SK-MEL-5 (cell line): ENCODE measurements at regions not wholly inside any gene's neighbourhood (a gene's known extent, or its start where the extent isn't known, plus 50 kb on each side); places are given as distances from the start of the nearest gene placed in this dataset.
"Not testable (repeated sequence)": the region's sequence is repeated elsewhere in the genome, so short reads cannot be mapped to it uniquely, and the experiment has no call there.

Experiments
- DNase-seq: peaks from one replicate; pipeline ENCODE4 v3.0.0-alpha.2; 2016; ENCODE audit warnings: low read depth, low spot score
- in situ Hi-C: cut with HindIII; loops from 2 replicates; pipeline ENCODE4 v1.10.0; 2016; ENCODE audit warnings: low sequenced_read_pairs, high pct_unique_total_duplicates, low pct_unique_long_range_greater_than_20kb

GRCh38 chr18:42289526-42289925, 334.5 kb downstream of the PIK3C3 start:
- in situ Hi-C loops, result no loop called here
- DNase-seq, result no peak

DNA sequence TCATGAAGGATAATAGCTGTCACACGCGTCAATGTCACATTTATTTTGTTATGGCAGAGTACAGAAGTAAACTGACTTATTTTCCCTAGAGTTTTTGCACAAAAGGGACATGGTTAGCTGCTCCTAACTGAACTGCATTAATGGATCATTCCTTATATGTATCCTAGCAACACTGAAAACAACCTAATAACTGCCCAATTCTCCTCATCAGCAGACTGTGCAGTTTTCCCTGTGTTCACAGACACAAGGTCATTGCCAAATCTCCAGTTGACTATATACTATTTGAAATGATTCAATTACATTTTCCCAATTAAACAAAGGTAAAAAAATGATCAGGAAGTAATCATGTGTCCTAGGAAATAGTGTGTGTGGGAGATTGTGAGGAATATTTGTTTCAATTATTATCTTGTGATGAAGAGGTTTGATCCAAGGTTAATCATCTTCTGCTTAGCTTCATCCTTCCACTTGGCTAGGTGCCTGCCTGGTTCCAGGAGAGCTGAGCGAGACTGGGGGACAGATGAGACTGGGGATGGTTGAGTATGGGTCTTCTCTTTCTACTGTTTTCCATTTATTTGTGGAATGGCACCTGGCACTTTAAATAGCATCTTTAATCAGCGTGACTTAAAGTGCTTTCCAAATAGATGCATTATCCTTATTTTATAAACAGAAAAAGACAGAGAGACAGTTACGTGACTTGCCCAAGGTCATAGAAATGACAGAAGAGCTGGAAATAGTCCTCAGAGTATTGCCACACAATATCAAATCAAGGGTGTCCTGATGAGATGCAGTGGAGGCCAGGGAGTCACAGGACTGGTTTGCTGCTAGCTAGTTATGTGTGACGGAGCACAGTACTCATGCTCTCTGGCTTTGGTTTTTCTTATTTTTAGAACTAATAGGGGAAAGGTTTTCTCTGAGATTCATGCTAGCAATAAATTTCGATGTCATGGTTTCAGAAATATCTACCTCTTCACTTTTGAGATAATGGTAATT, 335.6 kb downstream of the PIK3C3 start:
- in situ Hi-C loops, result no loop called here
- no peak for DNase-seq

DNA sequence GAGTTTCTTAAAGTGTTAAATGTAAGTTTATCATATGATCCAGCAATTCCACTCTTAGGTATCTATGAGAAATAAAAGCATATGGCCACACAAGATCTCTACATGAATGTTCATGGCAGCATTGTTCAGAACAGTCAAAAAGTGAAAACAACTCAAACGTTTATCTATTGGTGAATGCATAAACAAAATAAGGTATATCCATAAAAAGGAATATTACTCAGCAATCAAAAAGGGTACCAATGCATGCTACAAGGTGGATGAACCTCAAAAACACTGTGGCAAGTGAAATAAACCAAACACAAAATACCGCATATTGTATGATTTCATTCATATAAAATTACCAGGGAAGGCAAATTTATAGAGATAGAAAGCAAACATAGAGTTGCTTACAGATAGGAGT, 337.6 kb downstream of the PIK3C3 start:
- no peak for DNase-seq
- in situ Hi-C loops, result no loop called here

GRCh38 chr18:42296192-42296591, 341.2 kb downstream of the PIK3C3 start:
- in situ Hi-C loops, result no loop called here
- no peak for DNase-seq

GRCh38 chr18:42296723-42297122, 341.7 kb downstream of the PIK3C3 start:
- DNase-seq, result no peak
- in situ Hi-C loops, result no loop called here

DNA sequence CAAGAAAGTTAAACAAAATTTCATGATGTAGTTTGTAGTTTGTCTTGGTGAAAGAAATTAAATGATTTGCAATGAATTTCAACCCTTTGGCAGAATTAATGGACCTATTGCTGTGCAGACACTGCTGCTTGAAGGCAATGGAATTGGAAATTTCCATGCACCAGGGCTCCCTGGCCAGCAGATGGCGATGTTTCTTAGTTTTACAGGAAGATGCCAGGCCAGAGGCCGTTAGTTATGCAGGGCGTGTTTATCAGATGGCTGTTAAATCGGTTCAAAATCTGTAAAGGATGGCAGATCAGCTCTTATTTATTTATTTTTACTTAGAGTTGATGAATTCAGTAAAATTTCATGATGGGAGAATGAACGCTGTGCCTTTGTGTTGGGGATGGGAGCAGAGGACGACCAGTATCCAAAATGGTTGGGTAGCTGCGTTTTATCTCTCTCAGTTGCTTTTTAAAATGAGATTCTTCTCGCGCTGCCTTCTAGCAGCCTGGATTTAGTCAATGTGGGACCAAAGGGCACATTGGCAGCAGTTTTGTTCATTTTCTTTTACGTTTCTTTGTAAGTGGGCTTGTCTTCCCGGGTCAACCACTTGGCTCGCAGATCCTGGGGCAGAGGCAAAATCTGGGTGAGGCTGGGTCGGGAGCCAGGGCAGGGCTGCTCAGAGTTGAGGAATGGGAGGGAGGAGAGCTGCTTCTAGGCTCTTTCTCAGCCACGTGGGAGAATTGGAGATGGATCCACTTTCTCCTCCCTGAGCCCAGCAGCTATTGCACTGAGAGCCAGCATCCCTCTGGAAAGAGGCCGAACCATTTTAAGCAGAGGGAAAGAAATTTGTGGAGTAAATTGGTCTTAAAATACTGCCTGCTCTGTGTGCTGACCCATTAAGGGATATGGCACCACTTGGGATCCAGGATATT, 344.0 kb downstream of the PIK3C3 start:
- DNase-seq, result peak; percentile 73
- in situ Hi-C loops, result no loop called here

DNA sequence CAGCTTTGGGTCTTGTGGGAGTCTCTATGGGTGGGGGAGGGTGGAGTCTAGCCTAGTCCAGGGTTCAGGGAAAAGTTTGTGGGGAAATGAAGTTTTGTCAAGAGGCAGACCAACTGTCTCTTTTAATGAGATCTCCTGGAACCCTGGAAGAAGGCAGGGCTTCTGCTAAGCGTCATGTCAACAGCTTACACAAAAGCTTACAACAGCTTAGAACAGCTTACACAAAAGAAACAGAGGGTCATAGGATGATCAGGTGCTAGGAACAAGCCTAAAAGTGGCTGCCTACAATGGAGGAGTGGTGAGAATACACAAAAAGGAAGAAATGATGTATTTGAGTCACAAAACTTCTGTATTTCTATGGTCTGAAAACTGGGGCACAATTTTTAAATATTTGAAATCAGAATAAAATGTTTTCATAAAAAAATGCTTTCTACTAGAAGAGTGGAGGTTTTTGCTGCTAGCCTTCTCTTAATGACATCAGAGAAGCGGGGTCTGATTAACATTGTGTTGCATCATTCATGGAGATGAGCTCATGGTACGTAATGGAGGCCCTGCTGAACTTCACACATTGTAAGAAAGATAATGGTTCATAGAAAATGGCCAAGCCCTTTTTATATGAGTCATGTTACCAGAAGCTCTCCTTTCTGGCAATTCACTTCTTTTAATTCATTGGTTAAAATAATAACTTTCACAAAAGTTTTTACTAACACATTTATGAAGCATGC, 351.0 kb downstream of the PIK3C3 start:
- no peak for DNase-seq
- in situ Hi-C loops, result no loop called here

GRCh38 chr18:42306594-42306980, 351.6 kb downstream of the PIK3C3 start:
- in situ Hi-C loops, result no loop called here
- no peak for DNase-seq

DNA sequence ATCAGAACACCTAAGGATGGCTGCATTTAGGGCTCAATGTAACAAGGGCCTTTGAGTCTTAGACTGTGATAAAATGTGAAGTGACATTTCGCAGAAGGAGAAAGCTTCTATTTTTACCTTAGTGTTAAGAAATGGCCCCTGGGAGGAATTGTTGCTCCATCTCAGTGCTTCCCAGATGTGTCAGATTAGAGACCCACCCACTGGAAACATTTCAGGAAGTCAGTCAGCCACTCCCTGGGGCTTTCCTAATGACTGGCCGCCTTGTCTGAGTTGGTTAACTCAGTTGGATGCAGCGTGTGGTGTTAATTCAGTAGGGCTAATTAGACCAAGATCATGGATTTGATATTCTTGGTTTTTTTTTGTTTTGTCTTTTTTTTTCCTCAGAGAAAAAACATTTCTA, 355.9 kb downstream of the PIK3C3 start:
- DNase-seq, result peak; percentile 28
- in situ Hi-C loops, result no loop called here

DNA sequence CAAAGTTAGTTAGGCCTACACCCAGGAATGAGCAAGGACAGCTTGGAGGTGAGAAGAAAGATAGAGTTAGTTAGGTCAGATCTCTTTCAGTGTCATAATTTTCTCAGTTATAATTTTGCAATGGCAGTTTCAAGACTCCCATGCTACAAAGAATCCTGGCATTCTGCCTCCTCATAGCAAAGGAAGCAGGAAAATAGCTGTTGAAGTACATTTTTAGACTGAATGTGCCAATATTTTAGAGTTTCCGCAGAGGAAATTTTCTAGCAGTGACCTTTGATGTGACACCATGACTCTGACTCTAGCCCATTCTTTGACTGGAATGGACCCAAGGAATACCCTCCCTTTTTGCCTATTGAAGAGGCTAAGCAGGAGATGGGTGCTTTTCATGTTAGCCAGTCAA, 371.7 kb downstream of the PIK3C3 start:
- DNase-seq, result no peak
- in situ Hi-C loops, result no loop called here

GRCh38 chr18:42328931-42329330, 373.9 kb downstream of the PIK3C3 start:
- in situ Hi-C loops, result no loop called here
- DNase-seq, result no peak

DNA sequence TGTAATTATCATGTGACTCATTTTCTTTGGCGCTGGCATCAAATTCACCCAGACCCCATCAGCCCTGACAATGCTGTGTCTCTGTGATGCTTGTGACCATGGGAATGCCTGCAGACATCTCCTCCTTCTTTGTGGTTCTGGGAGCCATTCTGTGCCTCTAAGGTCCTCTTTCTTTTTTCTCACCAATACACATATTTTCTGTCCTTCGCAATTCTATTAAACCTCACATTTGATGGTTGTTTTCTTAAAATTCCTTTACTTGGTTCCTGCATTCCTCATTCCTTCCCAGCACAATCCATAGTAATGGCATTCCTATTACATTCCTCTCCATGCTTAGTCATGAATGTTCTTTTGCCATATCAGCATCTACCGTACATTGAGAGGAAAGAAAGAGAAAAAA, 375.3 kb downstream of the PIK3C3 start:
- in situ Hi-C loops, result no loop called here
- peak; percentile 1 for DNase-seq

- no peak for DNase-seq
- in situ Hi-C loops, result no loop called here
These were observed 378.5 kb downstream of the PIK3C3 start for GRCh38 chr18:42333558-42333957.

DNA sequence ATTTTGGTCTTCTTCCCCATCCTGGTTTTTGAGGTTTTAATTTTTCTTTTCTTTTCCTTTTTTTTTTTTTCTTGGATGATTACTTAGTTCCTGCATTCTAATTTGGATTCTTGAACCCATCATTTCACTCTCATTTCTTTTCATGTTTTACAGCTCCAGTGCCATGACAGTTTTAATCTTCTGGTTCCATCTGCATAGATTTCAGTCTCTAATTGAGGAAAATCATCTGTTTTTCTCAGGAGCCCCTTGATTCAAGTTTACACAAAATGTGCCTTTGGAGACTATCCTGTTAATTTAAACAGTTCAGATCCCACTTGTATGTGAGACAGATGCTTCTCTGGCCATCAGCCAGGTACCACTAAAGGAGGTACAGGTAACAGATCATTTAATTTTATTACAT, 379.9 kb downstream of the PIK3C3 start:
- no peak for DNase-seq
- in situ Hi-C loops, result no loop called here

DNA sequence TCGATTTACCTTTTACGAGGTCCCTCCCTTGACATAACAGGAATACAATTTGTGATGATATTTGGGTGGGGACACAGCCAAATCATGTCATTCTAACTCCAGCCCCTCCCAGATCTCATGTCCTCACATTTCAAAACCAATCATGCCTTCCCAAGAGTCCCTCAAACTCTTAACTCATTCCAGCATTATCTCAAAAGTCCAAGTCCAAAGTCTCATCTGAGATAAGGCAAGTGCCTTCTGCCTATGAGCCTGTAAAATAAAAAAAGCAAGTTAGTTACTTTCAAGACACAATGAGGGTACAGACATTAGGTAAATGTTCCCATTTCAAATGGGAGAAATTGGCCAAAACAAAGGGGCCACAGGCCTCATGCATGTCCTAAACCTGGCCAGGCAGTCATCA, 381.1 kb downstream of the PIK3C3 start:
- DNase-seq, result no peak
- in situ Hi-C loops, result no loop called here

GRCh38 chr18:42337337-42337736, 382.3 kb downstream of the PIK3C3 start:
- in situ Hi-C loops, DNase-seq: not testable (repeated sequence)

GRCh38 chr18:42338683-42339082, 383.6 kb downstream of the PIK3C3 start:
- no peak for DNase-seq
- in situ Hi-C loops, result no loop called here

- DNase-seq, result peak; percentile 60
- in situ Hi-C loops, result no loop called here
These were observed 384.3 kb downstream of the PIK3C3 start for GRCh38 chr18:42339372-42339771.
